CD1c-positive myeloid dendritic cell (primary cell): ENCODE measurements at regions not wholly inside any gene's neighbourhood (a gene's known extent, or its start where the extent isn't known, plus 50 kb on each side); places are given as distances from the start of the nearest gene placed in this dataset.
"Not testable (repeated sequence)": the region's sequence is repeated elsewhere in the genome, so short reads cannot be mapped to it uniquely, and the experiment has no call there.

Experiments
- DNase-seq: peaks from one replicate; pipeline ENCODE4 v3.0.0-alpha.2; 2016; ENCODE audit errors: extremely low spot score

GRCh38 chr18:22737054-22737453, 196.1 kb upstream of the RBBP8 start:
- no peak for DNase-seq

DNA sequence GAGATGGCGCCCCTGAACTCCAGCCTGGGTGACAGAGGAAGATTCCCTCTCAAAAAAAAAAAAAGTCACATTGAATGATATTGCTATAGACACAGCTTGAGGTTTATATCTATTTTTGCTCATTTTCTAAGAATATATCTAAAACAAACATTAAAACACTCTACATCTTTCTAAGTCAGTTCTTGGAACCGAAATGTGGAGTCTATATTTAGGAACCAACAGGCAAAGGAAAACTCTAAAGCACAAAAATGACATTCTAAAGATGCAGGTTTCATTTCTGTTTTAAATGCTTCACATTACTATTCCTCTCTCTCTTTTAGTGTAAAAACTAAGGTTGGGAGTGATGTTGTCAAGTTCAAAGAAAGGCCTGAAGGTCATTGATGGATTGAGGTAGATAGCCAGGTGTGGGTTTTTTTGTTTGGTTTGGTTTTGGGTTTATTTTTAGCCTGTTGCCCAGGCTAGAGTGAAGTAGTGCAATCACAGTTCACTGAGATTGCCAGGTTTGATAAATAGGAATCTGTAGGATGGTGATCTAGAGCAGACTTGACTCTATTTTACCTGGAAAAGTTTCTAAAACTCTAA, 194.0 kb upstream of the RBBP8 start:
- DNase-seq, result no peak

DNA sequence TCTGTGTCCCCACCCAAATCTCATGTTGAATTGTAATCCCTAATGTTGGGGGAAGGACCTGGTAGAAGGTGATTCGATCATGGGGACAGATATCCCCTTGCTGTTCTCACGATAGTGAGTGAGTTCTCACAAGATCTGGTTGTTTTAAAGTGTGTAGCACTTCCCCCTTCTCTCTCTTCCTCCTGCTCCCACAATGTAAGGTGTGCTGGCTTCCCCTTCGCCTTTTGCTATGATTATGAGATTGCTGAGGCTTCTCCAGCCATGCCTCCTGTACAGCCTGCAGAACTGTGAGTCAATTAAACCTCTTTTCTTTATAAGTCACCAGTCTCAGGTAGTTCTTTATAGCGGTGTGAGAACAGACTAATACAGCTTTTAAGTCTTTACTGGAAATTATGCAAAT, 193.3 kb upstream of the RBBP8 start:
- DNase-seq, result no peak

DNA sequence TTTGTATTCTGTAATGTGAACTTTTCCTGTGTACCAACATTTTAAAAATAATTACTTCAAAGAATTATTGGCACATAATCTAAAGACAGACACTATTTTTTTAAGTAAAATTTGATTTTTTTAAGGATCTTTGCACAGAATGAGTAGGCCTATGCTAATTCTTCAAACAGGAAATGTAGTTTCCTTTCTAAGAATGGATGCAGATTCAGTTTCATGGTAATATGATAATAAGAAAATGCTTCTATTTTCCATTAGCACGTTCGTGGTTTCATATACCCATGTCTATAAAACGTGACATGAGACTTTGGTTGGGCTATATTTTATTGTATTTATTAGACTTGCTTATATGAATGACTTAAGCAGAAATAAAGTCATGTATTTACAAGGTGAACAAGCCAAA, 191.8 kb upstream of the RBBP8 start:
- DNase-seq, result no peak

DNA sequence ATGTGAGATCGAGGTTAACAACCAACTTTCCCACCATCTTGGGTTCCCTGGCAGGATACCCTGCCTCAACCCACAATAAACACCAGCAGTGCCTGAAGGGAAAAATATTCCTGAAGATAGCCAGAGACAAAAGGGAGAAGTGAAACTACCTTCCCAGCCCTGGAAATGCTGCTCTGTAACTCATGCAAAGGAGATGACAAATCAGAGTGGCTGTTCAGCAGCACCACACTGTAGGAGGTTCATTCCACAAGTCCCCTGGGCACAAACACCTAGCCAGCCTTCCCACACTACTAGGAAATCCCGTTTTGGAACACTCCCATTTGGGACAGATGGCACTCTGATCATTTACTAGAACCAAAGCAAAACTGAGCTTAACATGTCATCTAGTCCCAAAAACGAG, 190.7 kb upstream of the RBBP8 start:
- DNase-seq, result no peak

GRCh38 chr18:22745966-22746365, 187.2 kb upstream of the RBBP8 start:
- DNase-seq, result no peak

GRCh38 chr18:22752014-22752413, 181.1 kb upstream of the RBBP8 start:
- DNase-seq, result no peak

GRCh38 chr18:22753130-22753831, 179.8 kb upstream of the RBBP8 start:
- DNase-seq, result no peak

DNA sequence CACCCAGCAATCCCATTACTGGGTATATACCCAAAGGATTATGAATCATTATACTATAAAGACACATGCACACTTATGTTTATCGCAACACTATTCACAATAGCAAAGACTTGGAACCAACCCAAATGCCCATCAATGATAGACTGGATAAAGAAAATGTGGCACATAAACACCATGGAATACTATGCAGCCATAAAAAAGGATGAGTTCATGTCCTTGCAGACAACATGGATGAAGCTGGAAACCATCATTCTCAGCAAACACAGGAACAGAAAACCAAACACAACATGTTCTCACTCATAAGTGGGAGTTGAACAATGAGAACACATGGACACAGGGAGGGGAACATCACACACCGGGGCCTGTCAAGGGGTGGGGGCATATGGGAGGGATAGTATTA, 169.1 kb upstream of the RBBP8 start:
- DNase-seq, result not testable (repeated sequence)

DNA sequence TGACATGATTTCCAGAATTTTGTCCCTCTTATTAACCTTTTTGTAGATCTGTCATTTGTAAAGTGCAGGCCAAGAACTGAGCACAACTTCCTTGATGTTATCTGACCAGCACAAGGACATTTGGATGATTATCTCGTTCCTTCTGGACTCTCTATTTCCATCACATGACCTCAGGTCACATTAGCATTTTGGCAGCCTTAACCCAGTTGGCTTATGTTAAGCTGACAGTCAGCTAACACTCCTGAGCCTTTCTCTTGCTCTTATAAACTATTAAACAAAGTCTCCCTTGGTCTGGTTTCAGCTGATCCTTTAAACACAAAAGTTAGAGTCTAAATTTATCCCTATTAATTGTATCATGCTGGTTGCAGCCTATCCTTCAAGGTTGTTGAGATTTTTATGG, 167.2 kb upstream of the RBBP8 start:
- DNase-seq, result no peak

DNA sequence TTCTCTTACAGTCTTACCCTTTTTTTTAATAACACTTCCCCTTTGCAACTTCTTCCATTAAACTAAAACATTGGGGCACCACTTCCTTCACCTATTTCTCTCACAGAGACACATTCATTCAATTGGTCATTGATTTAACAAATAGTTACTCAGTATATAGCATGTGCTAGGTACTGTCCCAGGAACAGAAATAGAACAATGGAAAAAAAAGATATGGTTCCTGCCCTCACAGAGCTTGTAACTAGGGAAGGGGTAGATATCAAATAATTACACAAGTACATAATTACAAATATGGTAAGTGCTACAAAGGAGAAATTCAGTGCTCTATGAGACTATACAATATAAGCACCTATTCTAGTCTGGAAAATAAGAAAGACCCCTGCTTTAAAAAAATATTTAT, 165.5 kb upstream of the RBBP8 start:
- no peak for DNase-seq

DNA sequence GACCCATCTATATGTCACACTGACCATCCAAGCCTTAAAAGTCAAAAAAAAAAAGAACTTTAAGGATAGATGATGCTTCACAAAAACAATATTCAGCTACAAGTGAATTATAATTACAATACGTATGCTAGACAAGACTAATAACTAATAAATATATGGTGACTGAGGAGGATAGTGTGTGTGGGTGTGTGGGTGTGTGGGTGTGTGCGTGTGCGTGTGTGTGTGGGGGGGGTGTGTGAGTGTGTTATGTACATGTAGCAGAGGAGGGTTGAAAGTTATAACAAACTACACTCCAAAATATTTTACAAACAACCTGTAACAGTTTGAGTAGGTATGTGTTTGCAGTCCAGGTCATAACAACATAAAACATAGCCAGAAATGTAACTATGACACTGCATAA, 159.2 kb upstream of the RBBP8 start:
- DNase-seq, result no peak

- DNase-seq, result no peak
Observed at GRCh38 chr18:22778996-22779395, 154.1 kb upstream of the RBBP8 start.

GRCh38 chr18:22783245-22783644, 149.9 kb upstream of the RBBP8 start:
- DNase-seq, result no peak

GRCh38 chr18:22783662-22784076, 149.5 kb upstream of the RBBP8 start:
- no peak for DNase-seq

DNA sequence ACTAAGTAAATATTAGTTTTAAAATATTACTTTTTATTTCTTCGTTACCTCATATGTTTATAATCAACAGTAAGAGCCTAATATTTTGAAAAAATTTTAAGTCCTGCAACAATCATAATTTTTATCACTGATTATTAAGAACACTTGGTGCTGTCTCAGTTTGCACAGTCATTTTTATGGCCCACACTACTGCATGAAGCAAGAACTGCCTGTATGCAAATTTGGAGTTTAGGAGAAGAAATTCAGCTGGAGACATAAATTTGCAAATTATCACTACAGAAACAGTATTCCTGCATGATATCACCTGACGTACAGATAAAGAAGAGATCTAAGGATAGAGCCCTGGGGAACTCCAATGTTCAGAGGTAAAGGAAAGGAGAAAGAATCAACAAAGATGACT, 144.1 kb upstream of the RBBP8 start:
- no peak for DNase-seq

GRCh38 chr18:22789600-22789999, 143.5 kb upstream of the RBBP8 start:
- DNase-seq, result no peak

- DNase-seq, result no peak
Observed at GRCh38 chr18:22790545-22791309, 142.4 kb upstream of the RBBP8 start.

DNA sequence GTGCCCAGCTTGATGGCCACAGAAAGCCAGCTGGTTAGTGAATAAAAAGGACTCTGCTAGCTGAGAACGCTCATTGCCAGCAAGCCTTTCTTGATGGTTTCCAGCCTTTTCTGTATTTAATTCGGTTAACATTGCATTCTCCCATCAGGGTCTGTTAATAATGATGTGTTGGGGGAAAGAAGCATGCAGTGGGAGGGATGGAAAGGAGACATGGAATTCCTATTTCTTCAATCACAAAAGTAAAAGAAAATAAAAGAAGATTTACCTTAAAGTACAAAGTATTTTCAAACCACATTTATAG, 141.9 kb upstream of the RBBP8 start:
- DNase-seq, result no peak

DNA sequence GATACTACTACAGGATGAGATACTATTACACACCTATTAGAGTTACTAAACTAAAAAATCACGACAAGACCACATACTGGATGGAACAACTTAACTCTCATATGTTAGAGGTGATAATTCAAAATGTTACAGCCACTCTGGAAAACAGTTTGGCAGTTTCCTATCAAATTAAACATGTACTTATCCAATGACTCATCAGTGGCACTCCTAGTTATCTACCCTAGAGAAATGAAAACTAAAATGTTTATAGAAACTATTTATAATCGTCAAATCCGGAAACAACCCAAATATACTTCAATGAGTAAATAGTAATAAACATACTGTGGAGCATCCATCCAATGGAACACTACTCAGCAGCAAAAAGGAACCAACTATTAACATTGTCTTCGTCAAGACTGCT, 137.0 kb upstream of the RBBP8 start:
- no peak for DNase-seq

GRCh38 chr18:22800551-22800951, 132.6 kb upstream of the RBBP8 start:
- no peak for DNase-seq

- peak; percentile 19 for DNase-seq
Observed at GRCh38 chr18:22813648-22814328, 119.3 kb upstream of the RBBP8 start.

DNA sequence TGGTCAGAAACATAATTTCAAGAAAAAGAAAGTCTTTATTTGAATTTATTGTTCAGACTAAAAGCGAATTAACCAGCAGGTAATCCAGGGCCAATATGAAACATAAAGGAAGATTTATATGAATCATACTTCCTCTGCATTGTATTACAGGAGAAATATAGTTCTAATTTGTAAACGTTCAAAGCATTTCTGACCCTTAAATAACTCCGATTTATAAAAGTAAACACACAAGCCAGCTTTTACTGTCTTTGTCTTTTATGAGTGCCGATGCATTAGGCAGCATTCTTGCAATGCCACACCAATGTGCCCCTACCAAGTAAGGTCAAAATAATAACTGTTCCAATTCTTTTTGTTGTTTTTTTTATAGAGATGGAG, 118.8 kb upstream of the RBBP8 start:
- DNase-seq, result no peak
